GM18907 (cell line): ENCODE measurements at regions not wholly inside any gene's neighbourhood (a gene's known extent, or its start where the extent isn't known, plus 50 kb on each side); places are given as distances from the start of the nearest gene placed in this dataset.

Experiments
- ATAC-seq: cut with Tn5 transposase; IDR thresholded peaks from one replicate; pipeline ENCODE4 v1.9.1; 2021; ENCODE audit warnings: mild to moderate bottlenecking, moderate library complexity; ENCODE audit not compliant: unreplicated experiment

GRCh38 chr12:92582893-92583292 is 119.9 kb upstream of the PLEKHG7 start:
- ATAC-seq = no peak

GRCh38 chr12:92582475-92582874 is 120.3 kb upstream of the PLEKHG7 start:
- ATAC-seq = no peak

GRCh38 chr12:92581604-92582003 is 121.2 kb upstream of the PLEKHG7 start:
- ATAC-seq = no peak

- ATAC-seq = no peak
These were observed 127.7 kb upstream of the PLEKHG7 start for GRCh38 chr12:92574911-92575570.

GRCh38 chr12:92574051-92574783 is 128.6 kb upstream of the PLEKHG7 start:
- no peak for ATAC-seq

GRCh38 chr12:92573104-92573503 is 129.7 kb upstream of the PLEKHG7 start:
- no peak for ATAC-seq

GRCh38 chr12:92571844-92572543 is 130.8 kb upstream of the PLEKHG7 start:
- no peak for ATAC-seq

GRCh38 chr12:92571169-92571568 is 131.6 kb upstream of the PLEKHG7 start:
- ATAC-seq = no peak

- ATAC-seq = peak; percentile 94
These were observed 132.6 kb upstream of the PLEKHG7 start for GRCh38 chr12:92570056-92570753.

- no peak for ATAC-seq
These were observed 134.1 kb upstream of the PLEKHG7 start for GRCh38 chr12:92568691-92569090.

GRCh38 chr12:92566448-92567019 is 136.3 kb upstream of the PLEKHG7 start:
- ATAC-seq = no peak

GRCh38 chr12:92563819-92564218 is 139.0 kb upstream of the PLEKHG7 start:
- ATAC-seq = no peak

- ATAC-seq = no peak
These were observed 140.6 kb upstream of the PLEKHG7 start for GRCh38 chr12:92562063-92562734.

GRCh38 chr12:92561543-92561899 is 141.3 kb upstream of the PLEKHG7 start:
- no peak for ATAC-seq

GRCh38 chr12:92560713-92561542 is 141.9 kb upstream of the PLEKHG7 start:
- no peak for ATAC-seq

GRCh38 chr12:92558806-92559205 is 144.0 kb upstream of the PLEKHG7 start:
- ATAC-seq = no peak

- no peak for ATAC-seq
These were observed 144.5 kb upstream of the PLEKHG7 start for GRCh38 chr12:92558215-92558773.

- ATAC-seq = no peak
These were observed 145.4 kb upstream of the PLEKHG7 start for GRCh38 chr12:92557422-92557724.

- no peak for ATAC-seq
These were observed 146.0 kb upstream of the PLEKHG7 start for GRCh38 chr12:92556637-92557421.
